HepG2 (cell line): ENCODE measurements at regions not wholly inside any gene's neighbourhood (a gene's known extent, or its start where the extent isn't known, plus 50 kb on each side); places are given as distances from the start of the nearest gene placed in this dataset.

Experiments
- ATAC-seq: fragments of 200-7000 bp; cut with Tn5 transposase; 3 replicates; pipeline ENCODE4 v1.9.1; 2020; ENCODE audit warnings: mild to moderate bottlenecking, moderate library complexity
- BruUV-seq: library from RNA; stranded (reverse); fragments of 400-500 nt; replicated peaks from 2 replicates; lab custom pipeline; 2021; lab: Mats Ljungman, UMichigan
- CTCF ChIA-PET: fragments of 300-600 bp; formaldehyde crosslinking; extraction: SDS; loops from one replicate; lab custom pipeline; 2021; ENCODE audit warnings: low total read pairs, inconsistent platforms, low intra/inter-chr PET ratio; lab: Yijun Ruan, JAX
- POLR2A ChIA-PET: fragments of 350-600 bp; sonication (Branson Sonifier 250); formaldehyde crosslinking; loops from one replicate; lab custom pipeline; 2020; ENCODE audit warnings: antibody characterized with exemption, inconsistent platforms; lab: Yijun Ruan, JAX
- DNase-seq: peaks from one replicate; pipeline ENCODE4 v3.0.0-alpha.2; 2015; ENCODE audit warnings: low spot score
- FAIRE-seq: peaks from 3 replicates; lab custom pipeline; 2011; peaks lifted over from hg19 to GRCh38; lab: Jason Lieb, UNC
- H2AFZ ChIP-seq: one replicate; pipeline ENCODE4 v1.6.1; 2011; ENCODE audit warnings: low read length, inconsistent platforms
- H3K27ac ChIP-seq: fragments of 300-600 bp; 3 replicates; pipeline ENCODE4 v1.8.0; 2011; ENCODE audit warnings: mixed run types, mild to moderate bottlenecking, mixed read lengths, low read length, inconsistent platforms; ENCODE audit not compliant: insufficient read depth; ENCODE audit errors: extremely low read length
- H3K27me3 ChIP-seq, 2 experiments: fragments of 200-600 bp in 1 of 2; 2 replicates in 1 of 2; 3 replicates in 1 of 2; pipeline versions ENCODE4 v1.6.0 to v1.8.0; 2011; ENCODE audit warnings: low read length in 2 of 2, mild to moderate bottlenecking in 2 of 2, moderate library complexity in 2 of 2, inconsistent platforms in 1 of 2; ENCODE audit not compliant: insufficient read depth in 2 of 2, control insufficient read depth in 1 of 2
- H3K36me3 ChIP-seq, 2 experiments: fragments of 200-600 bp in 1 of 2; replicated peaks in 1 of 2; 2 replicates in 1 of 2; 3 replicates in 1 of 2; pipeline versions ENCODE4 v1.5.1 to v1.8.0; 2011; ENCODE audit warnings: low read length in 2 of 2, inconsistent platforms in 1 of 2; ENCODE audit not compliant: insufficient read depth in 2 of 2, control insufficient read depth in 1 of 2
- H3K4me1 ChIP-seq: 2 replicates; pipeline ENCODE4 v1.5.1; 2012; ENCODE audit warnings: low read length, inconsistent platforms; ENCODE audit not compliant: insufficient read depth
- H3K4me2 ChIP-seq: 2 replicates; pipeline ENCODE4 v1.6.0; 2011; ENCODE audit warnings: low read depth, low read length, inconsistent platforms
- H3K4me3 ChIP-seq, 3 experiments: fragments of 200-600 bp in 1 of 3; sonication (generic), shearing (Covaris generic) in 1 of 3; replicated peaks in 1 of 3; 2 replicates each; pipeline ENCODE4 v1.5.1; 2011 to 2016; ENCODE audit warnings: low read length in 3 of 3, inconsistent platforms in 2 of 3, low read depth in 2 of 3, mild to moderate bottlenecking in 2 of 3, control low read depth in 1 of 3, mixed read lengths in 1 of 3; ENCODE audit not compliant: insufficient read depth in 1 of 3
- H3K79me2 ChIP-seq: one replicate; pipeline ENCODE4 v1.6.1; 2011; ENCODE audit warnings: low read length, inconsistent platforms; ENCODE audit not compliant: insufficient read depth
- H3K9ac ChIP-seq: 2 replicates; pipeline ENCODE4 v1.6.0; 2011; ENCODE audit warnings: mild to moderate bottlenecking, low read depth, low read length, inconsistent platforms; ENCODE audit not compliant: insufficient read depth
- H3K9me3 ChIP-seq: 2 replicates; pipeline ENCODE4 v1.5.1; 2012; ENCODE audit warnings: mild to moderate bottlenecking, low read length
- H4K20me1 ChIP-seq: 2 replicates; pipeline ENCODE4 v1.6.0; 2011; ENCODE audit warnings: inconsistent platforms, mild to moderate bottlenecking, low read length, moderate library complexity; ENCODE audit not compliant: insufficient read depth
- ATF7 ChIP-seq, 2 experiments: fragments of 450-650 bp in 1 of 2; sonication (generic) in 1 of 2; formaldehyde crosslinking in 1 of 2; IDR thresholded peaks; 2 replicates each; pipeline versions ENCODE4 v1.4.0 to v1.6.1; 2016 to 2020; ENCODE audit warnings: antibody characterized with exemption in 1 of 2, mild to moderate bottlenecking in 1 of 2, missing genetic modification reagents in 1 of 2
- CREB1 ChIP-seq, 2 experiments: fragments of 450-650 bp in 1 of 2; IDR thresholded peaks; 2 replicates each; pipeline ENCODE4 v1.6.1; 2016 to 2017; ENCODE audit warnings: control low read depth in 1 of 2, mild to moderate bottlenecking in 1 of 2, missing compliant biosample characterization in 1 of 2, missing genetic modification characterization in 1 of 2
- FOXP1 ChIP-seq, 2 experiments: fragments of 450-650 bp in 1 of 2; IDR thresholded peaks; 2 replicates each; pipeline ENCODE4 v1.6.1; 2017 to 2018; ENCODE audit warnings: antibody characterized with exemption in 1 of 2
- IKZF1 ChIP-seq: fragments of 450-650 bp; IDR thresholded peaks from 2 replicates; pipeline ENCODE4 v1.7.1; 2016
- LCORL ChIP-seq, 2 experiments: fragments of 450-650 bp in 1 of 2; sonication (generic) in 1 of 2; formaldehyde crosslinking in 1 of 2; IDR thresholded peaks; 2 replicates each; pipeline versions ENCODE4 v1.5.0 to v1.6.1; 2017 to 2020; ENCODE audit warnings: antibody characterized with exemption in 1 of 2, missing genetic modification reagents in 1 of 2
- MAFF ChIP-seq: IDR thresholded peaks from 2 replicates; pipeline ENCODE4 v1.6.1; 2011; ENCODE audit warnings: low read depth, low read length, improper control_type of control experiment
- MAFK ChIP-seq, 2 experiments: IDR thresholded peaks in 1 of 2; conservative IDR thresholded peaks in 1 of 2; 2 replicates each; pipeline ENCODE4 v1.6.1; 2011; ENCODE audit warnings: improper control_type of control experiment in 2 of 2, low read length in 2 of 2
- MYC ChIP-seq: sonication (generic); formaldehyde crosslinking; IDR thresholded peaks from 2 replicates; pipeline ENCODE4 v1.9.0; 2021; ENCODE audit warnings: missing genetic modification reagents, borderline replicate concordance
- NBN ChIP-seq: fragments of 450-650 bp; conservative IDR thresholded peaks from 2 replicates; pipeline ENCODE4 v1.6.1; 2017
- NRL ChIP-seq: sonication (generic); formaldehyde crosslinking; IDR thresholded peaks from 2 replicates; pipeline ENCODE4 v1.5.0; 2020; ENCODE audit warnings: missing genetic modification reagents, mild to moderate bottlenecking, moderate library complexity, borderline replicate concordance
- PLRG1 ChIP-seq: fragments of 450-650 bp; conservative IDR thresholded peaks from 2 replicates; pipeline ENCODE4 v1.6.1; 2016
- RAD51 ChIP-seq: fragments of 450-650 bp; IDR thresholded peaks from 2 replicates; pipeline ENCODE4 v1.6.1; 2016; ENCODE audit warnings: borderline replicate concordance
- SOX6 ChIP-seq, 2 experiments: fragments of 450-650 bp in 1 of 2; sonication (generic) in 1 of 2; formaldehyde crosslinking in 1 of 2; IDR thresholded peaks; 2 replicates each; pipeline versions ENCODE4 v1.4.0 to v1.6.1; 2017 to 2020; ENCODE audit warnings: antibody characterized with exemption in 1 of 2, mild to moderate bottlenecking in 1 of 2, missing genetic modification reagents in 1 of 2
- THAP11 ChIP-seq: IDR thresholded peaks from 2 replicates; pipeline ENCODE4 v1.6.1; 2016; ENCODE audit warnings: missing biosample characterization, missing genetic modification reagents
- WIZ ChIP-seq: sonication (generic); formaldehyde crosslinking; IDR thresholded peaks from 2 replicates; pipeline ENCODE4 v1.5.1; 2020; ENCODE audit warnings: mild to moderate bottlenecking, missing genetic modification reagents
- WGBS: methylation state at CpG from one replicate; pipeline ENCODE4 v1.1.6; 2017; ENCODE audit warnings: low lambda C conversion rate; 5-methylcytosine and 5-hydroxymethylcytosine counted together
- in situ Hi-C: cut with HindIII; loops from 2 replicates; pipeline ENCODE4 v1.10.0; 2017; ENCODE audit warnings: low pct_unique_long_range_greater_than_20kb; ENCODE audit not compliant: extremely low pct_ligation_motif_present
- intact Hi-C: fragments of 100-400 bp; cut with micrococcal nuclease; formaldehyde crosslinking; loops from one replicate; pipeline ENCODE4 v1.10.0; 2022; ENCODE audit not compliant: unreplicated experiment

DNA sequence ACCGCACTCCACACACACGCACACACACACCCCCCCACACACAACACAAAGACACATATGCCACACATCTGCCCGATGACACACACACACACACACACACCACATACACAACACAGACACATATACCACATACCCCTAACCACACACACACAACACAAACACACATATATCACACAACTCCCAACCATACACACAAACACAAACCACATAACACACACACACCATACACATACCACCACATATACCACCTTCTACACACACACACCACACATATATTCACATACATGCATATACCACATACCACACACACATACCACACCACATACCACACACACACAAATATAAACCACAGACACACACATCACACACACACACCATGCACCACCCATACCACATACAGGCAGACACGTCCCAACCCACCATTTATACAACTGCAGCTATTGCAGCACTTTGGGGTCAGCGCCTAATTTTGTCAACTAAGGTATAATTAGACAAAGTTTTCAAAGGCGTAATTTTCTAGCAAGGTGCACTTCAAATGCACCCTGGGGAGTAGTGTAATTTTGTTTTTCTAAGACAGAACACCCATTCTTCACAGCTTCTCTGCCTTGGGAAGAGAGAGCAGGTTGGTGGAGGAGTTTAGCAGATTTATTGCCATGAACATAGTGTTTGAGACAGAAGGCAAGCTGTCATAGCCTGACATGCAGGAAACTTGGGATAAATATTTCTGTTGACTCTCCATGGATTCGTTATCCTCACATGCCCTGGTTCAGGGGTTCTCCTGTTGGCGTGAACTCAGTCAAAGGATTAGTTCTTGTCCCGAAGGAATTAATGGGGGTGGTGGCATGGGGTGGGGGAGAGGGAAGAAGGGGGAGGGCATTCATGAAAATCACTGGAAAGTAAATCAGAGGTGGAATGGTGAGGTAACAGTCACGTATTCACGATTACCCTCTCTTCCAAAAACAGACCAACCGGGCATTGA, 416.1 kb downstream of the LPIN1 start:
- Histone ChIP-seq H3K27me3 (0 out of 5 replicates have a peak, but pooled peaks cover 0 to 2% of the 10 kb centered on the region in 2 experiments), H4K20me1 (no peaks in the 10 kb centered on the region), H3K79me2 (no peaks in the 10 kb centered on the region), H3K4me3 (no peak overlapping the region), H3K9me3 (no peaks in the 10 kb centered on the region), H2AFZ (no peak overlapping the region), H3K9ac (no peak overlapping the region), H3K36me3 (no peaks in the 10 kb centered on the region), H3K4me1 (no peaks in the 10 kb centered on the region), H3K27ac (no peak overlapping the region), H3K4me2 (no peak overlapping the region)
- no TSS peak for BruUV-seq
- FAIRE-seq, result no peak
- TF ChIP-seq FOXP1 (IDR thresholded peaks at IDR 0.05) (peak; percentile 61), FOXP1 (CRISPR knock-in tag; IDR thresholded peaks at IDR 0.05) (no peak), SOX6 (IDR thresholded peaks at IDR 0.05) (0 out of 2 replicates have a peak, but pooled peaks have one; percentile 42), SOX6 (CRISPR knock-in tag; IDR thresholded peaks at IDR 0.05) (no peak), LCORL (IDR thresholded peaks at IDR 0.05) (peak; percentile 30; the same call in 1 of the 2 replicates), LCORL (CRISPR knock-in tag; IDR thresholded peaks at IDR 0.05) (no peak), THAP11 (CRISPR knock-in tag) (no peak), MAFF (peak; percentile 74), NBN (peak; percentile 95), ATF7 (IDR thresholded peaks at IDR 0.05) (peak; percentile 23; the same call in 1 of the 2 replicates), ATF7 (CRISPR knock-in tag; IDR thresholded peaks at IDR 0.05) (no peak), NRL (CRISPR knock-in tag) (no peak), MYC (CRISPR knock-in tag) (no peak), IKZF1 (0 out of 2 replicates have a peak, but pooled peaks have one; percentile 79), MAFK (conservative IDR thresholded peaks at IDR 0.05 in 1 of 2, IDR thresholded peaks at IDR 0.05 in 1 of 2; ENCODE audit: low read length in 2 of 2) (peak; percentile 53 to 70; a peak in 3 of 4 replicates), CREB1 (IDR thresholded peaks at IDR 0.05) (peak; percentile 8; the same call in 1 of the 2 replicates), CREB1 (CRISPR knock-in tag; IDR thresholded peaks at IDR 0.05) (no peak), RAD51 (0 out of 2 replicates have a peak, but pooled peaks have one; percentile 12), WIZ (no peak), PLRG1 (peak; percentile 44; the same call in 1 of the 2 replicates)
- ChIA-PET POLR2A (no interaction called here), CTCF (no interaction called here)
- 37% methylated on average over 12 of the region's 12 CpGs for WGBS
- intact Hi-C loops, result loop anchor here (10.0 kb wide), 1 partner anchor 162 kb away; no protein-coding TSS in a partner anchor
- in situ Hi-C loops, result no loop called here
- no peak for DNase-seq
- ATAC-seq, result no peak
